ENCODE measurements at regions not wholly inside any gene's neighbourhood (a gene's known extent, or its start where the extent isn't known, plus 50 kb on each side); places are given as distances from the start of the nearest gene placed in this dataset.

DNA sequence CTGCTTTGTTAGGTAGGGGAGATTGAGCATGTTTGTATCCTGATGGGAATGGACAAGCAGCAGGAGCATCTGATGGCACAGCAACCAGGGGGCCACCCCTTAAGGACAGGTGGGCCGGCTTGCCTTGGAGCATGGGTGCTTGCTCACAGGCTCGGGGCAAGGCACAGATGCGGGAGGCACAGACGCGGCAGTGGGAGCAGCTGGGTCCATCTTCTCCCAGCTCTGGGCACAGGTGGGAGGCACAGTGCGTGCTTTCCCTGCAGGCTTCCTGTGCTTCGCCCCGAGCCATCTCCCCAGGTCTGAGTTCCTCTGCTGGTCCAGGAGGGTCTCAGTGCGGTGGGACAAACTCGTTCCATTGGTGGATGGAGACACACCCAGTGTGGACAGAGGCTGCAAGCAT is 73.6 kb upstream of the BHLHE23 start:
- DNase-seq (ENCODE audit: low spot score): no peak
- TF ChIP-seq, protein P1, sequence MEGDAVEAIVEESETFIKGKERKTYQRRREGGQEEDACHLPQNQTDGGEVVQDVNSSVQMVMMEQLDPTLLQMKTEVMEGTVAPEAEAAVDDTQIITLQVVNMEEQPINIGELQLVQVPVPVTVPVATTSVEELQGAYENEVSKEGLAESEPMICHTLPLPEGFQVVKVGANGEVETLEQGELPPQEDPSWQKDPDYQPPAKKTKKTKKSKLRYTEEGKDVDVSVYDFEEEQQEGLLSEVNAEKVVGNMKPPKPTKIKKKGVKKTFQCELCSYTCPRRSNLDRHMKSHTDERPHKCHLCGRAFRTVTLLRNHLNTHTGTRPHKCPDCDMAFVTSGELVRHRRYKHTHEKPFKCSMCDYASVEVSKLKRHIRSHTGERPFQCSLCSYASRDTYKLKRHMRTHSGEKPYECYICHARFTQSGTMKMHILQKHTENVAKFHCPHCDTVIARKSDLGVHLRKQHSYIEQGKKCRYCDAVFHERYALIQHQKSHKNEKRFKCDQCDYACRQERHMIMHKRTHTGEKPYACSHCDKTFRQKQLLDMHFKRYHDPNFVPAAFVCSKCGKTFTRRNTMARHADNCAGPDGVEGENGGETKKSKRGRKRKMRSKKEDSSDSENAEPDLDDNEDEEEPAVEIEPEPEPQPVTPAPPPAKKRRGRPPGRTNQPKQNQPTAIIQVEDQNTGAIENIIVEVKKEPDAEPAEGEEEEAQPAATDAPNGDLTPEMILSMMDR (IDR thresholded peaks at IDR 0.05; ENCODE audit: extremely low read depth, missing control alignments): no peak

DNA sequence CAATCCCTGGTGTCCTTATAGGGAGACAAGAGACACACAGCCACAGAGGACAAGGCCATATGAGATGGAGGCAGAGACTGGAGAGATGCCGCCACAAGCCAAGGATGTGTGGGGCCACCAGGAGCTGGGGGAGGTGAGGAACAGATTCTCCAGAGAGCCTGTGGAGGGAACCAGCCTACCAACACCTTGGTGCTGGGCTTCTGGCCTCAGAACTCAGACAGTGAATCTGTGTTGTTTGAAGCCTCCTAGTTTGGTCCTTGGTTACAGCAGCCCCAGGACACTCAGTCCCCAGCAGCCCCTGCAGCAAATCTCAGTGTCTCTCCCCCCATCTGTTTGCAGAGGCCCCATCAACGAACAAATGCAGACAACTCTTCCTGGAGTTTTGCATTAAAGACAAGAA is 73.2 kb upstream of the BHLHE23 start:
- no peak for DNase-seq (ENCODE audit: low spot score)

DNA sequence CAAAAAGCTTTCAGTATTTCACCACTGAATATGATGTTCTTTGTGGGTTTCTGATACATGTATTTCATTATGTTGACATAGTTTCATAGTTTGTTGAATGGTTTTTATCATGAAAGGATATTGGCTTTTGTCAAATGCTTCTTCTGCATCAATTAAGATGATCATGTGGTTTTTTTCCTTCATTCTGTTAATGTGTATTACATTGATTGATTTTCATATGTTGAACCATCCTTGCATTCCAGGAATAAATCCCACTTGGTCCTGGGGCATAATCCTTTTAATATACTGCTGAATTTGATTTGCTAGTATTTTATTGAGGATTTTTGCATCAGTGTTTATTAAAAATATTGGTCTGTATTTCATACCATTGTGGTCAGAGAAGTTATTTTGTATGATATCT is 70.9 kb upstream of the BHLHE23 start:
- TF ChIP-seq, protein P1 (IDR thresholded peaks at IDR 0.05; ENCODE audit: extremely low read depth, missing control alignments): no peak
- no peak for DNase-seq (ENCODE audit: low spot score)

More for the DNA sequence above, 73.2 kb upstream of the BHLHE23 start:
- TF ChIP-seq, protein P1 (IDR thresholded peaks at IDR 0.05; ENCODE audit: extremely low read depth, missing control alignments): no peak

DNA sequence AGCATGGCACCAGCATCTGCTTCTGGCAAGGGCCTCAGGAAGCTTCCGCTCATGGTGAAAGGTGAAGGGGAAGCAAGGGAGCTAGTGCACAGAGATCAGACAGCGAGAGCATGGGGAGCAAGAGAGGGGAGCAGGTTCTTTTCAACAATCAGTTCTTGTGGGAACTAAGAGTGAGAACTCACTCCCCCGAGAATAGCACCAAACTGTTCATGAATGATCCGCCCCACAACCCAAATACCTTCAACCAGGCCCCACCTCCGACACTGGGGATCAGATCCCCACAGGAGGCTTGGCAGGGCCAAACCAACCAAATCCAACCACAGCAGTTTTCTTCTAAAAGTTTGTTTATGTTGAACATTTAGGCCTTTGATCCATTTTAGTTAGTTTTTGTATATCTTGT is 69.7 kb upstream of the BHLHE23 start:
- DNase-seq (ENCODE audit: low spot score): no peak
- TF ChIP-seq, protein P1 (IDR thresholded peaks at IDR 0.05; ENCODE audit: extremely low read depth, missing control alignments): no peak

DNA sequence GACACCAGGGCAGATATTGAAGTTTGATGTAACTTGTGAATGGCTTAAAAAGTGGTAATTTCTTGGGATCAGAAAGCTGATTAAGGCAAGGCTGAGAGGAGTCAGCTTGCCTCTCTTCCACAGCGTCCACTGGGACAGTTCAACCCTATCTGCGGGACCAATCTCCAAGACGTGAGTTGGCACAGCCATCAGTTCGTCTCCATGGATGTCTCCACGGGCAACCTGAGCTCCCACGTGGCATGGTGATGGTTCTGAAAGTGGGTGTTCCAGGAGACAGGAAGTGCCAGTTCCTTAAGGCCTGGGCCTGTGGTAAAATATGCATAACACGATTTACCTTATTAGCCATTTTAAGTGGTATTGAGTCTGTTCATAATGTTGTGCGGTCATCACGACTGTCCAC is 67.9 kb upstream of the BHLHE23 start:
- DNase-seq (ENCODE audit: low spot score): no peak
- TF ChIP-seq, protein P1 (IDR thresholded peaks at IDR 0.05; ENCODE audit: extremely low read depth, missing control alignments): no peak

DNA sequence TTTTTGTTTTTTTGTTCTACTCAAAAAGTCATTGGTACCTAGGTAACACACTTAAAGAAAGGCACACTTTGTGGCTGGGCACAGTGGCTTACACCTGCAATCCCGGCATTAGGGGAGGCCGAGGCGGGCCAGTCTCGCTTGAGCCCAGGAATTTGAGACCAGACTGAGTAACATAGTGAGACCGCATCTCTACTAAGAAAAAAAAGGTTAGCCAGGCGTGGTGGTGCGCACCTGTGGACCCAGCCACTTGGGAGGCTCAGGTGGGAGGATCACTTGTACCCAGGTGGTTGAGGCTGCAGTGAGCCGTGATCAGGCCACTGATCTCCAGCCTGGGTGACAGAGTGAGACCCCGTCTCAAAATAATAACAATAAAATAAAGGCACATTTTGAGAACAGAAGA is 67.4 kb upstream of the BHLHE23 start:
- no peak for DNase-seq (ENCODE audit: low spot score)

DNA sequence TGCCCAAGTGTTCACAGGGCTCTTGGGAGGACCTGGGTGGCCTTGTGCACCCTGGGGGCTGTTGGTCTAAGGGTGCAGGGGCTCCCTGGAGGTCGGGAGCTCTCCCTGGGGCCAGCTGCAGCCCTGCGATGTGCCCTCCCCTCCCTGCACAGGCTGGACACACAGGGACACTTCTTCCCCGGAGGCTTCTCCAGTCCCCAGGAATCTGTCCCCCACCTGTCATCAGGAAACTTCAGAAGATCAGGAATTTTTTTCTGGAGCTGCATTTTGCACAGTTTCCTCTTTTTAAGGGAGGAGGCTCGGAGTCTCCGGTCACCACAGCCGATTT is 66.9 kb upstream of the BHLHE23 start:
- DNase-seq (ENCODE audit: low spot score): no peak
- TF ChIP-seq, protein P1 (IDR thresholded peaks at IDR 0.05; ENCODE audit: extremely low read depth, missing control alignments): no peak

More for the DNA sequence above, 67.4 kb upstream of the BHLHE23 start:
- TF ChIP-seq, protein P1 (IDR thresholded peaks at IDR 0.05; ENCODE audit: extremely low read depth, missing control alignments): no peak
